Epithelial cell of esophagus (primary cell): ENCODE measurements at regions not wholly inside any gene's neighbourhood (a gene's known extent, or its start where the extent isn't known, plus 50 kb on each side); places are given as distances from the start of the nearest gene placed in this dataset.

Source experiments
- DNase-seq: peaks from one replicate; pipeline ENCODE4 v3.0.0; 2010; ENCODE audit warnings: low read depth
- H3K4me3 ChIP-seq: 2 replicates; pipeline ENCODE4 v1.5.1; 2011; ENCODE audit warnings: mild to moderate bottlenecking, low read length, control low read depth
- CTCF ChIP-seq: IDR thresholded peaks from 2 replicates; pipeline ENCODE4 v1.5.1; 2011; ENCODE audit warnings: low read depth, mild to moderate bottlenecking, low read length, control low read depth, inconsistent platforms; ENCODE audit not compliant: insufficient read depth; ENCODE audit errors: missing control alignments

- no peak overlapping the region for H3K4me3 ChIP-seq
- TF ChIP-seq CTCF, result peak; percentile 68
- peak; percentile 44 for DNase-seq
Measured at GRCh38 chr15:95826412-95827195, 503.9 kb upstream of the NR2F2 start.

DNA sequence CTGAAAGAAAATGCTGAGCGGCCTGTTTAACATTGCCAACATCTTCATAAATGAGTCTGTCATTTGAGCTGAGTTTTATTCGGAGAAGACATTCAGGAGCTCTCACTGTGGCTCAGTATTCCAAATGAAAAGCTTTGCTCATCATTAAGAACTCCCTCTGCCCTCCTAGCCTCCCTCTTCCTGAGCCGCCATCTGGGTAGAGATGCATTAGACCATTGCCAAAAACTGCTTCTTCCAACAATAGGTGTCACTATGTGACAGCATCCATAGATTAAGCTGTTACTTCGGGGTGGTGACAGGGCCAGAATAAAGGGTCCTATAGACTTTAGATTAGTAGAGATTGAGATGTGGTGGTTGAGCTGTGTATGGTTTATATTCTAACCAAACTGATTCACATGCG lies 501.4 kb upstream of the NR2F2 start:
- TF ChIP-seq CTCF, result no peak
- DNase-seq, result no peak
- H3K4me3 ChIP-seq, result no peak overlapping the region

GRCh38 chr15:95830281-95830680 lies 500.2 kb upstream of the NR2F2 start:
- H3K4me3 ChIP-seq, result no peak overlapping the region
- DNase-seq, result no peak
- no peak for TF ChIP-seq CTCF

- no peak for DNase-seq
- no peak for TF ChIP-seq CTCF
- no peak overlapping the region for H3K4me3 ChIP-seq
Measured at GRCh38 chr15:95832668-95833067, 497.8 kb upstream of the NR2F2 start.

- DNase-seq, result no peak
- no peak overlapping the region for H3K4me3 ChIP-seq
- no peak for TF ChIP-seq CTCF
Measured at GRCh38 chr15:95834028-95834804, 496.3 kb upstream of the NR2F2 start.

DNA sequence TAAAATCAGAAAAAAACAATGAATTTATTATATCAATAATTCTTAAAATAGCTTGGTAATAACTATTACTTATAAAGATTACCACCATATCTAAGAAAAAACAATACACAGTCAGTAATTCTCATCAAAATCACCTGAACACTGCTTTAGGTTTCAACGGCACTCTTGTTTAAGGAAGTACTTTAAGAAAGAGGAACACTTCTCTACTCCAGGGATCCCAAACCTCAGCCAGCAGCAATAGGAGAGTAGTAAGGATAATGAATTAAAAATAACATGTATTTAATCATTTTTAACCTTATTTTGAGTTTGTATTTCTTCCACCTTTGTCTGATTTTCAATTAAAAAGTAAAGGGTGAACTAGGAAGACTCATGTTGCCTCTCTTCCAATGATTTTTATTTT lies 494.0 kb upstream of the NR2F2 start:
- TF ChIP-seq CTCF, result no peak
- no peak for DNase-seq

More for the DNA sequence above, 494.0 kb upstream of the NR2F2 start:
- H3K4me3 ChIP-seq, result no peak overlapping the region
